ENCODE measurements at regions not wholly inside any gene's neighbourhood (a gene's known extent, or its start where the extent isn't known, plus 50 kb on each side); places are given as distances from the start of the nearest gene placed in this dataset.
A peak's percentile ranks its signal among the peaks of the same experiment; 100 is the strongest.

- DNase-seq, result no peak
These were observed 98.8 kb upstream of the CACNA1A start for GRCh38 chr19:13604902-13605586.

GRCh38 chr19:13600802-13601201 lies 94.5 kb upstream of the CACNA1A start:
- DNase-seq, result no peak

DNA sequence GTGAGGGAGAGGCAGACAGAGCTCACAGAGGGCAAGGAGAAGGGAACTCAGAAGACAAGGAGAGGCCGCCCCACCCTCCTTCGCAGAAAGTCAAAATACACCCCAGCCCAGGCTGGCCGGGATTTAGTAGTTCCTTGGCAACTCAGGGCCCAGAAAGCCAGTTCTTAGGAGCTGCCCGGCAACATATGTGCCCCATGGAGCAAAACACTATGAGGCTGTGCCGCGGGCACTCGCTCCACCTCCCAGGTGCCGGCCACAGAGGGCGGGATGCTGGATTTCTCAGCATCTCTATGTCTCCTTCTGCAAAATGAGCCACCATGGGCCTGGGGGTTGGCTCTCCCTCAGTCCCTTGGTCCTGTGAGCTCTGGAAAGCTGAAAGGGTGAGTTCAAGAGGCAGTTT lies 93.8 kb upstream of the CACNA1A start:
- DNase-seq, result no peak

- no peak for DNase-seq
These were observed 93.4 kb upstream of the CACNA1A start for GRCh38 chr19:13599681-13600080.

DNA sequence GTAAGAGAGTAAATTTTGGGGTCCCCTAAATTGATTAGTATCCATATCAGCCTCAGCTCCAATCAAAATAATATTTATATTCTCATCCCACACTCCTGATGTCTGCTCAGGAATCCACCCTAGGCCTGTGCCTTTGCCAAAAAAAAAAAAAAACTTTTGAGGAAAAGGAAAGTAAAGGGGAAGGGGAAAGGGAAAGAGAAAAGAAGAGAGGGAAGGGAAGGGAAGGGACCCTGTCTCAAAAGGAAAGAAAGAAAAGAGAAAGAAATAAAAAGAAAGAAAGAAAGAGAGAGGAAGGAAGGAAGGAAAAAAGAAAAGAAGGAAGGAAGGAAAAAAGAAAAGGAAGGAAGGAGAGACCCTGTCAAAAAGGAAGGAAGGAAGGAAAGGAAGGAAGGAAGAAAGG lies 91.8 kb upstream of the CACNA1A start:
- DNase-seq, result no peak

DNA sequence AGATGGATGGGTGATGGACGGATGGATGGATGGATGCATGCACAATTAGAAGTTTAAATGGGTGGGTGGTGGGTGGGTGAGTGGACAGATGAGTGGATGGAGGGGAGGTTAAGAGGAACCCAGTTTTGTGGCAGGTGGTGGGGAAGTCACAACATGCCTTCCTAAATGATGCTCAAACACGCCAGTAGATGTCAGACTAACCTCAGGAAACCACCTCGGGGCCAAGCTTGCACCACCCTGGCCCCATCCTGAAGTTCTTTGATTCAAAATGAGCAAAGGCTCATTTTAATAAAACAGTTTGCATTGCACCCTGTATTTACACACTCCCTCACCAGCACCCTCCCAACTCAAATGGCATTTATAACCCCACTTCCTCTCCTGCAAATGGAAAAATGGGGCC lies 91.4 kb upstream of the CACNA1A start:
- peak; percentile 69 for DNase-seq

- no peak for DNase-seq
These were observed 82.9 kb upstream of the CACNA1A start for GRCh38 chr19:13588957-13589833.

DNA sequence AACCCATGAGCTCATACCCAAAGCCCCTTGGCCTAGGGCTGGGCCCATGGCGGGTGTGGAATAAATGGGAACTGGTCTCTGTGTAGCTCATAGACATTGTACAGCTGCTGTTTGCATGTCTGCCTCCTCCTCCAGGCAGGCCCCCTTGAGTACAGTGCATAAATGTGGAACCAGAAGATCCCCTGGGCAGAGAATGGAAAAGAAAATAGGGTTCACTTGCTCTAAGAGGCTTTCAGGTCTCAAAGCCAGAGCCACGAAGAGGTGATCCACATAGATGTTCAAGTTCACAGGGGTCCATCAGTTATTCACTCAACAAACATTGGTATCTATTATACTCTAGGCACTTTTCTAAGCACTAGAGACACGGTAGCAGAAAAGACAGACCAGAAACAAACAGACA lies 79.2 kb upstream of the CACNA1A start:
- DNase-seq, result no peak

DNA sequence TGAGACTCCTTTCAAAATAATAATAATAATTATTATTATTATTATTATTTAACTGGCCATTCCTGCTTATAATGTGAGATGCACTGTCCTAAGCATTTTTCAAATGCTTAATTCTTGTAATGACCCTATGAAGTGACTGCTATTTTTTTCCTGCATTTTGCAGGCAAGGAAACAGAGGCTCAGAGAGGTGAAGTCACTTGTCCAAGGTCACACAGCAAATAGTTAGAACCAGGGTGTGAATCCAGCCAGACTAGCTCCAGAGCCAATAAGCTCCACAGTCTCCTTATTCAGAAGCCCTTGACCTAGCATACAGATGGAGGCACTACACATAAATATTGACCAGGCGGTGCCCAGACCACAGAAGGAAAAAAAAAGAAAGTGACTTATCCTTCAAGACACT lies 77.5 kb upstream of the CACNA1A start:
- DNase-seq, result no peak

DNA sequence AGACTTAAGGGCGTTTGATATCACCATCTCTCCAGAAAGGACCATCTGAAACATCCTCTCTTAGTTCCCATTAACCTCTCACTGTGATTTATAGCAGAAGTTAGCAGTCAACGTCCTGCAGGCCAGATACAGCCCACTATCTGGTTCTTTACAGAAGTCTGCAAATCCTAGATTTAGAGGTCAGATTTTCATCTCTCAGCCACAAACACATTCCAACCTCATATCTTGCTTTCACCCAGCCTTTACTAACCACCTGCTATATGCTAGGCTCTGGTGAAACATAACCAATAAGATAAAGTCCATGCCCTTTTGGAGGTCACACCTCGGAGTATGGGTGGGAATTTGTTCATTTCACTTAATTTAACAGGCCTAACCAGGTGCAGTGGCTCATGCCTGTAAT lies 76.8 kb upstream of the CACNA1A start:
- no peak for DNase-seq

DNA sequence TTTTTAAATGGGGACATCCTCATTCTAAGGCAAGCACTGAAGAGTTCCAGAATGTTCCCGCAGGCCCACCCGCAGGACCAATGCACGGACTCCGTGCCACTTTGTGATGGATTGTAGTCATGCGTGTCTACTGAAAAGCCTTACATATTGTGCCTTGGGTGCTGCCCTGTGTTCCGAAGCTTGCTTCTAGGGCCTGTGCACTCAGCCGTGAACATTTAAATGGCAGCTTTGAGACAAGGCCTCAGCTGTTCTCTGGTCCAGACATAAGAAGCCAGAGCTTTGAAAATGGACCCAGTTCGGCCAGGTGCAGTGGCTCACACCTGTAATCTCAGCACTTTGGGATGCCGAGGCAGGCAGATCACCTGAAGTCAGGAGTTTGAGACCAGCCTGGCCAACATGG lies 75.3 kb upstream of the CACNA1A start:
- no peak for DNase-seq

GRCh38 chr19:13579388-13580060 lies 73.2 kb upstream of the CACNA1A start:
- no peak for DNase-seq

- no peak for DNase-seq
These were observed 70.4 kb upstream of the CACNA1A start for GRCh38 chr19:13576726-13577125.

GRCh38 chr19:13574933-13575332 lies 68.7 kb upstream of the CACNA1A start:
- no peak for DNase-seq

- DNase-seq, result no peak
These were observed 66.9 kb upstream of the CACNA1A start for GRCh38 chr19:13573056-13573667.

GRCh38 chr19:13561461-13561860 lies 55.2 kb upstream of the CACNA1A start:
- DNase-seq, result no peak

DNA sequence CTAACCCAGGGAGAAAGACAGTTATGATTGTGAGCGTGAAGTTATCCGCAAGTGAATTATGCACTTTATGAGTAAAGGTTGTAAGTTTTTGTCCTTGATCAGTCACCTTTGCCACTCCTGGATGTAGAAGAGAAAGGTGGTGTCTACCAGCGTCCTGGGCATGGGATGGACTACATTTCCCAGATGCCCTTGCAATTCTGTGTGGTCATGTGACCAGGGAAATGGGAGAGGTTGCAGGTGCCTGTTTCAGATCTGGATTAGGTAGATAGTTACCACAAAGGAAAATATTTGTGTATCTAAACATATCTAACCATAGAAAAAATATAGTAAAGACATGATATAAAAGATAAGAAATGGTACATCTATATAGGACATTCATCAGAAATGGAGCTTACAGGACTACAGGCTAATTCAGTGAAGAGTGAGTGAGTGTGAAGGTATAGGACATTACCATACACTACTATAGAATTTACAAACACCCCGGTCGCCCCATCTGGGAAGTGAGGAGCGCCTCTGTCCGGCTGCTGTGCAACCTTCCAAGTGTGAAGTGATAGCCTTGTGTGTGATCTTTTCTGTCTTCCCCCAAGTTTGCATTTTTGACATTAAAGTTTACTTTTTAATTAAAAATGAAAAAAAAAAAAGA lies 51.6 kb upstream of the CACNA1A start:
- no peak for DNase-seq

- no peak for DNase-seq
These were observed 50.3 kb upstream of the CACNA1A start for GRCh38 chr19:13556552-13556951.

All from NCI-H748 treated with DMSO at 0.1 percent for 48 hours (cell line).